GM23338 (cell line): ENCODE measurements at regions not wholly inside any gene's neighbourhood (a gene's known extent, or its start where the extent isn't known, plus 50 kb on each side); places are given as distances from the start of the nearest gene placed in this dataset.

Source experiments
- ATAC-seq: fragments of 200-7000 bp; cut with Tn5 transposase; 3 replicates; pipeline ENCODE4 v1.9.1; 2020
- DNase-seq: peaks from one replicate; pipeline ENCODE4 v3.0.0-alpha.2; 2015; ENCODE audit warnings: low spot score
- H2AFZ ChIP-seq: fragments of 200-600 bp; sonication (generic); 2 replicates; pipeline ENCODE4 v1.8.0; 2016; ENCODE audit warnings: antibody characterized with exemption, mild to moderate bottlenecking, moderate library complexity
- H3F3A ChIP-seq: fragments of 200-600 bp; sonication (generic); replicated peaks from 2 replicates; pipeline ENCODE4 v1.8.0; 2017; ENCODE audit warnings: antibody characterized with exemption, mixed run types, low read depth
- H3K27ac ChIP-seq: fragments of 200-600 bp; sonication (generic); 2 replicates; pipeline ENCODE4 v1.6.1; 2016; ENCODE audit warnings: low read depth
- H3K27me3 ChIP-seq: fragments of 200-600 bp; sonication (generic); 2 replicates; pipeline ENCODE4 v1.8.0; 2016; ENCODE audit warnings: mild to moderate bottlenecking, mixed run types, moderate library complexity; ENCODE audit not compliant: insufficient read depth
- H3K36me3 ChIP-seq: fragments of 200-600 bp; sonication (generic); 2 replicates; pipeline ENCODE4 v1.8.0; 2016; ENCODE audit warnings: mild to moderate bottlenecking; ENCODE audit not compliant: insufficient read depth
- H3K4me1 ChIP-seq: fragments of 200-600 bp; sonication (generic); 2 replicates; pipeline ENCODE4 v1.8.0; 2016; ENCODE audit warnings: mild to moderate bottlenecking, moderate library complexity; ENCODE audit not compliant: insufficient read depth
- H3K4me2 ChIP-seq: fragments of 200-600 bp; sonication (generic); 2 replicates; pipeline ENCODE4 v1.7.1; 2017; ENCODE audit warnings: mixed run types
- H3K4me3 ChIP-seq: fragments of 200-600 bp; sonication (generic); 2 replicates; pipeline ENCODE4 v1.6.1; 2016; ENCODE audit warnings: mixed run types
- H3K79me2 ChIP-seq: fragments of 200-600 bp; sonication (generic); replicated peaks from 2 replicates; pipeline ENCODE4 v1.8.0; 2017; ENCODE audit warnings: mild to moderate bottlenecking; ENCODE audit not compliant: insufficient read depth
- H3K9me2 ChIP-seq: fragments of 200-600 bp; sonication (generic); 2 replicates; pipeline ENCODE4 v1.8.0; 2017; ENCODE audit not compliant: insufficient read depth
- H4K20me1 ChIP-seq: fragments of 200-600 bp; sonication (generic); replicated peaks from 2 replicates; pipeline ENCODE4 v1.8.0; 2017; ENCODE audit warnings: mild to moderate bottlenecking; ENCODE audit not compliant: insufficient read depth
- H3K27ac Mint-ChIP-seq: 2 replicates; pipeline ENCODE4 v1.8.0; 2020; ENCODE audit warnings: inconsistent platforms, mild to moderate bottlenecking, moderate library complexity, mixed read lengths
- H3K27me3 Mint-ChIP-seq: 3 replicates; pipeline ENCODE4 v1.8.0; 2022; ENCODE audit warnings: low read depth, mild to moderate bottlenecking, moderate library complexity, mixed read lengths, inconsistent platforms; ENCODE audit not compliant: insufficient read depth, poor library complexity
- H3K36me3 Mint-ChIP-seq: 3 replicates; pipeline ENCODE4 v1.8.0; 2021; ENCODE audit warnings: low read depth, mild to moderate bottlenecking, inconsistent platforms, moderate library complexity, mixed read lengths
- H3K4me1 Mint-ChIP-seq: 3 replicates; pipeline ENCODE4 v1.8.0; 2020; ENCODE audit warnings: mild to moderate bottlenecking, inconsistent platforms, mixed read lengths
- H3K4me3 Mint-ChIP-seq: 3 replicates; pipeline ENCODE4 v1.8.0; 2021; ENCODE audit warnings: moderate library complexity, mild to moderate bottlenecking, inconsistent platforms, mixed read lengths
- H3K9me3 Mint-ChIP-seq: 3 replicates; pipeline ENCODE4 v1.8.0; 2020; ENCODE audit warnings: moderate library complexity, mild to moderate bottlenecking, inconsistent platforms, mixed read lengths
- CREB1 ChIP-seq: fragments of 250-450 bp; sonication (Bioruptor Pico); IDR thresholded peaks from 2 replicates; pipeline ENCODE4 v1.5.0; 2020; ENCODE audit warnings: low read depth, mild to moderate bottlenecking, moderate library complexity
- CTCF ChIP-seq, 2 experiments: fragments of 200-600 bp in 1 of 2; sonication (generic) in 1 of 2; conservative IDR thresholded peaks; 2 replicates each; pipeline versions ENCODE4 v1.5.1 to v1.6.1; 2016 to 2017; ENCODE audit warnings: antibody characterized with exemption in 2 of 2, low read depth in 2 of 2, mild to moderate bottlenecking in 2 of 2, moderate library complexity in 1 of 2
- ETS1 ChIP-seq: IDR thresholded peaks from 2 replicates; pipeline ENCODE4 v1.6.1; 2016; ENCODE audit warnings: antibody characterized with exemption
- EZH2 ChIP-seq: fragments of 200-600 bp; sonication (generic); IDR thresholded peaks from one replicate; pipeline ENCODE4 v1.8.0; 2017; ENCODE audit warnings: antibody characterized with exemption, mild to moderate bottlenecking, low read depth; ENCODE audit not compliant: unreplicated experiment
- EZH2phosphoT487 ChIP-seq: fragments of 200-600 bp; sonication (generic); IDR thresholded peaks from one replicate; pipeline ENCODE4 v1.8.1; 2018; ENCODE audit warnings: antibody characterized with exemption; ENCODE audit not compliant: unreplicated experiment
- JUNB ChIP-seq: IDR thresholded peaks from one replicate; pipeline ENCODE4 v1.6.1; 2016; ENCODE audit warnings: antibody characterized with exemption; ENCODE audit not compliant: unreplicated experiment
- NANOG ChIP-seq: IDR thresholded peaks from 2 replicates; pipeline ENCODE4 v1.6.1; 2016; ENCODE audit warnings: antibody characterized with exemption, borderline replicate concordance
- POLR2AphosphoS5 ChIP-seq: IDR thresholded peaks from 2 replicates; pipeline ENCODE4 v1.6.1; 2016; ENCODE audit warnings: antibody characterized with exemption, low read depth
- REST ChIP-seq: IDR thresholded peaks from one replicate; pipeline ENCODE4 v1.6.1; 2018; ENCODE audit warnings: antibody characterized with exemption; ENCODE audit not compliant: unreplicated experiment
- STAT1 ChIP-seq: IDR thresholded peaks from one replicate; pipeline ENCODE4 v1.6.1; 2016; ENCODE audit warnings: antibody characterized with exemption; ENCODE audit not compliant: unreplicated experiment
- ZNF114 ChIP-seq: fragments of 250-450 bp; sonication (Bioruptor Pico); IDR thresholded peaks from 2 replicates; pipeline ENCODE4 v1.5.0; 2020; ENCODE audit warnings: mild to moderate bottlenecking, moderate library complexity
- ZNF331 ChIP-seq: fragments of 250-450 bp; sonication (Bioruptor Pico); IDR thresholded peaks from 2 replicates; pipeline ENCODE4 v1.5.0; 2020; ENCODE audit warnings: low read depth, mild to moderate bottlenecking, moderate library complexity
- ZNF462 ChIP-seq: fragments of 250-450 bp; sonication (Bioruptor Pico); IDR thresholded peaks from 2 replicates; pipeline ENCODE4 v1.5.0; 2020; ENCODE audit warnings: mild to moderate bottlenecking, moderate library complexity

GRCh38 chr12:13630354-13630753 lies 351.0 kb downstream of the GRIN2B start:
- Histone ChIP-seq H3K79me2 (no peaks in the 10 kb centered on the region), H2AFZ (no peak overlapping the region), H3K9me2 (peaks cover 17% of the 10 kb centered on the region), H3K4me2 (no peak overlapping the region), H3K4me3 (no peak overlapping the region), H3K27me3 (no peaks in the 10 kb centered on the region), H4K20me1 (no peaks in the 10 kb centered on the region), H3K36me3 (no peaks in the 10 kb centered on the region), H3K4me1 (no peaks in the 10 kb centered on the region), H3K27ac (no peak overlapping the region), H3F3A (no peaks in the 10 kb centered on the region)
- TF ChIP-seq CTCF (conservative IDR thresholded peaks at IDR 0.05; ENCODE audit: low read depth in 2 of 2) = no peak
- TF ChIP-seq ZNF331 (CRISPR knock-in tag) = no peak
- TF ChIP-seq ZNF462 = no peak
- TF ChIP-seq NANOG = no peak
- TF ChIP-seq STAT1 = no peak
- TF ChIP-seq EZH2 = no peak
- no peak for TF ChIP-seq REST
- TF ChIP-seq ZNF114 (CRISPR knock-in tag) = no peak
- TF ChIP-seq EZH2phosphoT487 = no peak
- TF ChIP-seq JUNB = no peak
- no peak for TF ChIP-seq ETS1
- TF ChIP-seq CREB1 (CRISPR knock-in tag) = no peak
- TF ChIP-seq POLR2AphosphoS5 = no peak
- ATAC-seq (no peak), DNase-seq (no peak)
- H3K4me3 Mint-ChIP-seq = no peak overlapping the region
- no peaks in the 10 kb centered on the region for H3K9me3 Mint-ChIP-seq
- H3K4me1 Mint-ChIP-seq = no peaks in the 10 kb centered on the region
- no peaks in the 10 kb centered on the region for H3K27me3 Mint-ChIP-seq
- H3K27ac Mint-ChIP-seq = no peak overlapping the region
- H3K36me3 Mint-ChIP-seq = no peaks in the 10 kb centered on the region
